ENCODE measurements at regions not wholly inside any gene's neighbourhood (a gene's known extent, or its start where the extent isn't known, plus 50 kb on each side); places are given as distances from the start of the nearest gene placed in this dataset.

GRCh38 chr15:95699578-95699977 is 630.9 kb upstream of the NR2F2 start:
- TF ChIP-seq CTCF (conservative IDR thresholded peaks at IDR 0.05; ENCODE audit: low read depth, low read length) (no peak), EZH2 (IDR thresholded peaks at IDR 0.05; ENCODE audit: borderline replicate concordance, low read depth, low read length, poor library complexity, severe bottlenecking) (no peak)
